ENCODE measurements at regions not wholly inside any gene's neighbourhood (a gene's known extent, or its start where the extent isn't known, plus 50 kb on each side); places are given as distances from the start of the nearest gene placed in this dataset.

- no peak for TF ChIP-seq ASH2L (IDR thresholded peaks at IDR 0.05; ENCODE audit: low read length)
- TF ChIP-seq EGR1 (IDR thresholded peaks at IDR 0.05; ENCODE audit: borderline replicate concordance, low read depth, low read length), result no peak
Measured at GRCh38 chr4:14771504-14772175, 230.6 kb upstream of the CPEB2 start (continued).

Measured in H1 (cell line).